ENCODE measurements at regions not wholly inside any gene's neighbourhood (a gene's known extent, or its start where the extent isn't known, plus 50 kb on each side); places are given as distances from the start of the nearest gene placed in this dataset.
"Not testable (repeated sequence)": the region's sequence is repeated elsewhere in the genome, so short reads cannot be mapped to it uniquely, and the experiment has no call there.

- ATAC-seq, result no peak
Measured at GRCh38 chr16:60674241-60674640, 1362.0 kb downstream of the CDH8 start.

GRCh38 chr16:60655514-60656153 is 1380.6 kb downstream of the CDH8 start:
- DNase-seq, result no peak
- H3K9me3 Mint-ChIP-seq (ENCODE audit: low read depth), result peaks cover 10% of the 10 kb centered on the region
- CTCF ChIA-PET, result no interaction called here

More at GRCh38 chr16:60674241-60674640, 1362.0 kb downstream of the CDH8 start:
- Mint-ChIP-seq H3K4me3 (no peak overlapping the region), H3K4me1 (no peaks in the 10 kb centered on the region), H3K27ac (no peak overlapping the region), H3K36me3 (no peaks in the 10 kb centered on the region), H3K27me3 (no peaks in the 10 kb centered on the region), H3K9me3 (ENCODE audit: low read depth) (peaks cover 14% of the 10 kb centered on the region)
- CTCF ChIA-PET, result no interaction called here
- no peak for DNase-seq

GRCh38 chr16:60651346-60651745 is 1384.9 kb downstream of the CDH8 start:
- Mint-ChIP-seq H3K36me3 (no peaks in the 10 kb centered on the region), H3K4me1 (no peaks in the 10 kb centered on the region), H3K4me3 (no peak overlapping the region), H3K9me3 (ENCODE audit: low read depth) (peaks cover 10% of the 10 kb centered on the region), H3K27me3 (no peaks in the 10 kb centered on the region), H3K27ac (no peak overlapping the region)
- no peak for DNase-seq
- ATAC-seq, result no peak
- CTCF ChIA-PET, result no interaction called here

More at GRCh38 chr16:60655514-60656153, 1380.6 kb downstream of the CDH8 start:
- no peak overlapping the region for H3K27ac Mint-ChIP-seq
- H3K36me3 Mint-ChIP-seq, result no peaks in the 10 kb centered on the region
- no peak overlapping the region for H3K4me3 Mint-ChIP-seq
- H3K27me3 Mint-ChIP-seq, result no peaks in the 10 kb centered on the region
- ATAC-seq, result no peak
- H3K4me1 Mint-ChIP-seq, result no peaks in the 10 kb centered on the region

GRCh38 chr16:60648290-60648689 is 1387.9 kb downstream of the CDH8 start:
- CTCF ChIA-PET, result no interaction called here
- peaks cover 10% of the 10 kb centered on the region for H3K9me3 Mint-ChIP-seq (ENCODE audit: low read depth)
- no peak overlapping the region for H3K4me3 Mint-ChIP-seq
- no peaks in the 10 kb centered on the region for H3K36me3 Mint-ChIP-seq
- no peak for ATAC-seq
- no peaks in the 10 kb centered on the region for H3K4me1 Mint-ChIP-seq
- H3K27ac Mint-ChIP-seq, result no peak overlapping the region
- DNase-seq, result no peak
- no peaks in the 10 kb centered on the region for H3K27me3 Mint-ChIP-seq

- DNase-seq; H3K27ac Mint-ChIP-seq; ATAC-seq; H3K4me1 Mint-ChIP-seq; H3K4me3 Mint-ChIP-seq; CTCF ChIA-PET; H3K36me3 Mint-ChIP-seq; H3K9me3 Mint-ChIP-seq (ENCODE audit: low read depth); H3K27me3 Mint-ChIP-seq: not testable (repeated sequence)
Measured at GRCh38 chr16:60647388-60647787, 1388.8 kb downstream of the CDH8 start.

DNA sequence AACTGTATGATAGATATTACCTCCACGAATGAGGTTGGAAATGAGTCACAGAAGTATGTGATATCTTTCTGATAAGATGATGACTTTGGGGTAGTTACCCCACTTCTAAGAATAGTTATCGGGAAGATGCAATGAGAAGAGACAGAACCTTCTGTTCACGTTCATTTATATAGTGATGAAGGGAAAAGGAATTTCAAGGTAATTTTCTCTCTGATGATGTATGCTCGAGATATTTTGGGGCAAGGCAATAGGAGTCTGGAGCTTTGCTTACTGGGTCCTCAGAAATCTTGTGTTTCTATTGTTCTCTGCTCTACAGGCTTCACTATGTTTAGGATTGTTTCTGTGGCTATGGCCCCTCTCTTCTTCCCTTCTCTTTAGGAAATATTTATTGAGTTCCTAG is 1389.6 kb downstream of the CDH8 start:
- Mint-ChIP-seq H3K9me3 (ENCODE audit: low read depth) (peaks cover 10% of the 10 kb centered on the region), H3K27me3 (no peaks in the 10 kb centered on the region), H3K4me1 (no peaks in the 10 kb centered on the region), H3K4me3 (no peak overlapping the region), H3K27ac (no peak overlapping the region), H3K36me3 (no peaks in the 10 kb centered on the region)
- DNase-seq (no peak), ATAC-seq (no peak)
- CTCF ChIA-PET, result no interaction called here

- no peaks in the 10 kb centered on the region for H3K4me1 Mint-ChIP-seq
- DNase-seq (no peak), ATAC-seq (no peak)
- peaks cover 14% of the 10 kb centered on the region for H3K9me3 Mint-ChIP-seq (ENCODE audit: low read depth)
- CTCF ChIA-PET, result no interaction called here
- no peak overlapping the region for H3K27ac Mint-ChIP-seq
- H3K36me3 Mint-ChIP-seq, result no peaks in the 10 kb centered on the region
- H3K4me3 Mint-ChIP-seq, result no peak overlapping the region
- H3K27me3 Mint-ChIP-seq, result no peaks in the 10 kb centered on the region
Measured at GRCh38 chr16:60645541-60645940, 1390.7 kb downstream of the CDH8 start.

GRCh38 chr16:60642956-60643355 is 1393.3 kb downstream of the CDH8 start:
- no peak overlapping the region for H3K27ac Mint-ChIP-seq
- CTCF ChIA-PET, result no interaction called here
- peaks cover 14% of the 10 kb centered on the region for H3K9me3 Mint-ChIP-seq (ENCODE audit: low read depth)
- ATAC-seq (no peak), DNase-seq (no peak)
- H3K4me3 Mint-ChIP-seq, result no peak overlapping the region
- no peaks in the 10 kb centered on the region for H3K36me3 Mint-ChIP-seq
- no peaks in the 10 kb centered on the region for H3K4me1 Mint-ChIP-seq
- no peaks in the 10 kb centered on the region for H3K27me3 Mint-ChIP-seq

GRCh38 chr16:60641067-60641665 is 1395.1 kb downstream of the CDH8 start:
- ATAC-seq (no peak), DNase-seq (no peak)
- Mint-ChIP-seq H3K27me3 (no peaks in the 10 kb centered on the region), H3K4me1 (no peaks in the 10 kb centered on the region), H3K36me3 (no peaks in the 10 kb centered on the region), H3K4me3 (no peak overlapping the region), H3K9me3 (ENCODE audit: low read depth) (peaks cover 14% of the 10 kb centered on the region), H3K27ac (no peak overlapping the region)
- CTCF ChIA-PET, result no interaction called here

DNA sequence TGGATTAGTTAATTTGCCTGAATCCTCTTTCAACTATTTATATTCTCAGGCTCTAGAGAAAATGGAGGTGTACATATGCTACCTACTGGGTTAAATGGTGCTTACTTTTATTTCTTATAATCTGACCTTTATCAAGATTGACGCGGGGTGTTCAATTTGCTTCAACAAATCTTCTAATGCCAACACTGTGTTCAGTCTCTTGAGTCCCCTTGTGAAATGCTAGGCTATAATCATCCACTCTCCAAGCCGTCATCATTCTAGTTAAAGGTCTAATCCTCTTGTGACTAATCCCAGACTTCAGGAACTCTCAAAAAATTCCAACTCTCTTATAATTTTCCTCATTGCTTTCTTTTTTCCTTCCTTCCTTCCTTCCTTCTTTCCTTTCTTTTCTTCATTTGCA is 1396.2 kb downstream of the CDH8 start:
- no peak for ATAC-seq
- no peaks in the 10 kb centered on the region for H3K36me3 Mint-ChIP-seq
- peaks cover 13% of the 10 kb centered on the region for H3K9me3 Mint-ChIP-seq (ENCODE audit: low read depth)

DNA sequence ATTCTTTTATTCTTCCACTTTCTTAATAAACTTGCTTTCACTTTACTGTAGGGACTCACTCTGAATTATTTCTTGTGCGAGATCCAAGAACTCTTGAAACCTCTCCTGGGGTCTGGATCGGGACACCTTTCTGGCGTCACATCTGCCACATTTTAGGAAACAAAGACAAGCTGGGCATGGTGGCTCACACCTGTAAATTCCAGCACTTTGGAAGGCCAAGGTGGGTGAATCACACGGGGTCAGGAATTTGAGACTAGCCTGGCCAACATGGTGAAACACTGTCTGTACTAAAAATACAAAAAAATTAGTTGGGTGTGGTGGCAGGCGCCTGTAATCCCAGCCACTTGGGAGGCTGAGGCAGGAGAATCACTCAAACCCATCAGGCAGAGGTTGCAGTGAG is 1399.6 kb downstream of the CDH8 start:
- ATAC-seq; CTCF ChIA-PET; H3K4me1 Mint-ChIP-seq; H3K27ac Mint-ChIP-seq; H3K4me3 Mint-ChIP-seq; H3K9me3 Mint-ChIP-seq (ENCODE audit: low read depth); H3K27me3 Mint-ChIP-seq; DNase-seq; H3K36me3 Mint-ChIP-seq: not testable (repeated sequence)

More for the DNA sequence above, 1396.2 kb downstream of the CDH8 start:
- no peak for DNase-seq
- CTCF ChIA-PET, result no interaction called here
- Mint-ChIP-seq H3K27ac (no peak overlapping the region), H3K27me3 (no peaks in the 10 kb centered on the region), H3K4me1 (no peaks in the 10 kb centered on the region), H3K4me3 (no peak overlapping the region)

- Mint-ChIP-seq H3K4me1 (no peaks in the 10 kb centered on the region), H3K27ac (no peak overlapping the region), H3K27me3 (no peaks in the 10 kb centered on the region), H3K9me3 (ENCODE audit: low read depth) (peaks cover 8% of the 10 kb centered on the region), H3K4me3 (no peak overlapping the region), H3K36me3 (no peaks in the 10 kb centered on the region)
- CTCF ChIA-PET, result no interaction called here
- ATAC-seq, result no peak
- DNase-seq, result no peak
Measured at GRCh38 chr16:60636117-60636516, 1400.1 kb downstream of the CDH8 start.

GRCh38 chr16:60635548-60635947 is 1400.7 kb downstream of the CDH8 start:
- Mint-ChIP-seq H3K27ac (no peak overlapping the region), H3K36me3 (no peaks in the 10 kb centered on the region), H3K9me3 (ENCODE audit: low read depth) (peaks cover 6% of the 10 kb centered on the region), H3K27me3 (no peaks in the 10 kb centered on the region), H3K4me1 (no peaks in the 10 kb centered on the region), H3K4me3 (no peak overlapping the region)
- ATAC-seq (no peak), DNase-seq (no peak)
- CTCF ChIA-PET, result no interaction called here

DNA sequence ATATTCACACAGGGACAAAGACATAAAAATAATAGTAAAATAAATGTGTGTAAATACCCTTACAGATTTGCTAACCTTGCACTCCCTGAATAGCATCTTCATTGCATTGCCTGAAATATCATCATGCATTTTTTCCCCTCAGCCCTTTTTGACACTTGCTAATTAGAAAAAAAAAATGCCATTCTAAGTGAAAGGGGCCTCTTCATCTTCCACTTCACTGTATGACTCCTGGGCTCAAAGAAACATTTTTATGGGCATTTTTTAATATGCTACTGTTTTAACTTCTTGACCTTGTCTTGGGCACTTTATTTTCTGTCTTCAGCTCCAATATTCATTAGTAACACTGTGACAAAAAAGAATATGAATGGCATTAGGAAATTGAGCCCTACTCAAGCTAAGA is 1424.4 kb downstream of the CDH8 start:
- peaks cover 7% of the 10 kb centered on the region for H3K9me3 Mint-ChIP-seq (ENCODE audit: low read depth)
- no peak overlapping the region for H3K4me3 Mint-ChIP-seq
- H3K27me3 Mint-ChIP-seq, result no peaks in the 10 kb centered on the region
- H3K4me1 Mint-ChIP-seq, result no peaks in the 10 kb centered on the region
- DNase-seq, result no peak
- CTCF ChIA-PET, result no interaction called here
- no peak overlapping the region for H3K27ac Mint-ChIP-seq
- no peak for ATAC-seq
- H3K36me3 Mint-ChIP-seq, result no peaks in the 10 kb centered on the region

Data from activated CD8-positive, alpha-beta memory T cell treated with anti-CD3 and anti-CD28 coated beads, Interleukin-2, amount 10 ng/mL, durations not matched to agents 7 days and 5 days (primary cell).